ENCODE measurements at regions not wholly inside any gene's neighbourhood (a gene's known extent, or its start where the extent isn't known, plus 50 kb on each side); places are given as distances from the start of the nearest gene placed in this dataset.

GRCh38 chr15:85963262-85963760 lies 116.4 kb upstream of the AGBL1 start:
- no peaks in the 10 kb centered on the region for H3K36me3 Mint-ChIP-seq (ENCODE audit: low read depth, unreplicated experiment)
- H3K27me3 Mint-ChIP-seq (ENCODE audit: unreplicated experiment), result peaks cover 2% of the 10 kb centered on the region
- H3K9me3 Mint-ChIP-seq (ENCODE audit: unreplicated experiment), result no peaks in the 10 kb centered on the region
- H3K27ac Mint-ChIP-seq (ENCODE audit: unreplicated experiment), result no peak overlapping the region
- DNase-seq (ENCODE audit: low spot score), result no peak
- no peak overlapping the region for H3K4me3 Mint-ChIP-seq (ENCODE audit: unreplicated experiment)
- no peak for TF ChIP-seq CTCF (IDR thresholded peaks at IDR 0.05; ENCODE audit: unreplicated experiment)
- H3K4me1 Mint-ChIP-seq (ENCODE audit: unreplicated experiment), result peaks cover 3% of the 10 kb centered on the region

- H3K9me3 Mint-ChIP-seq (ENCODE audit: unreplicated experiment), result no peaks in the 10 kb centered on the region
- H3K4me1 Mint-ChIP-seq (ENCODE audit: unreplicated experiment), result peaks cover 3% of the 10 kb centered on the region
- no peak for TF ChIP-seq CTCF (IDR thresholded peaks at IDR 0.05; ENCODE audit: unreplicated experiment)
- DNase-seq (ENCODE audit: low spot score), result no peak
- H3K27ac Mint-ChIP-seq (ENCODE audit: unreplicated experiment), result peak overlapping the region; percentile 12
- H3K36me3 Mint-ChIP-seq (ENCODE audit: low read depth, unreplicated experiment), result no peaks in the 10 kb centered on the region
- H3K27me3 Mint-ChIP-seq (ENCODE audit: unreplicated experiment), result peaks cover 2% of the 10 kb centered on the region
- no peak overlapping the region for H3K4me3 Mint-ChIP-seq (ENCODE audit: unreplicated experiment)
These were observed 115.2 kb upstream of the AGBL1 start for GRCh38 chr15:85964471-85964870.

GRCh38 chr15:85967553-85967952 lies 112.1 kb upstream of the AGBL1 start:
- Mint-ChIP-seq H3K36me3 (ENCODE audit: low read depth, unreplicated experiment) (no peaks in the 10 kb centered on the region), H3K27ac (ENCODE audit: unreplicated experiment) (no peak overlapping the region), H3K4me1 (ENCODE audit: unreplicated experiment) (peaks cover 3% of the 10 kb centered on the region), H3K9me3 (ENCODE audit: unreplicated experiment) (no peaks in the 10 kb centered on the region), H3K27me3 (ENCODE audit: unreplicated experiment) (no peaks in the 10 kb centered on the region), H3K4me3 (ENCODE audit: unreplicated experiment) (no peak overlapping the region)
- no peak for TF ChIP-seq CTCF (IDR thresholded peaks at IDR 0.05; ENCODE audit: unreplicated experiment)
- DNase-seq (ENCODE audit: low spot score), result no peak

GRCh38 chr15:85972805-85973540 lies 106.7 kb upstream of the AGBL1 start:
- Mint-ChIP-seq H3K4me1 (ENCODE audit: unreplicated experiment) (peaks cover 9% of the 10 kb centered on the region), H3K27ac (ENCODE audit: unreplicated experiment) (peak overlapping the region; percentile 62), H3K36me3 (ENCODE audit: low read depth, unreplicated experiment) (no peaks in the 10 kb centered on the region), H3K4me3 (ENCODE audit: unreplicated experiment) (no peak overlapping the region), H3K9me3 (ENCODE audit: unreplicated experiment) (no peaks in the 10 kb centered on the region), H3K27me3 (ENCODE audit: unreplicated experiment) (peaks cover 3% of the 10 kb centered on the region)
- TF ChIP-seq CTCF (IDR thresholded peaks at IDR 0.05; ENCODE audit: unreplicated experiment), result no peak
- no peak for DNase-seq (ENCODE audit: low spot score)

- no peaks in the 10 kb centered on the region for H3K36me3 Mint-ChIP-seq (ENCODE audit: low read depth, unreplicated experiment)
- peak; percentile 59 for DNase-seq (ENCODE audit: low spot score)
- peaks cover 3% of the 10 kb centered on the region for H3K27me3 Mint-ChIP-seq (ENCODE audit: unreplicated experiment)
- H3K4me1 Mint-ChIP-seq (ENCODE audit: unreplicated experiment), result peaks cover 9% of the 10 kb centered on the region
- no peaks in the 10 kb centered on the region for H3K9me3 Mint-ChIP-seq (ENCODE audit: unreplicated experiment)
- peak overlapping the region; percentile 46 for H3K27ac Mint-ChIP-seq (ENCODE audit: unreplicated experiment)
- no peak overlapping the region for H3K4me3 Mint-ChIP-seq (ENCODE audit: unreplicated experiment)
- no peak for TF ChIP-seq CTCF (IDR thresholded peaks at IDR 0.05; ENCODE audit: unreplicated experiment)
These were observed 105.9 kb upstream of the AGBL1 start for GRCh38 chr15:85973584-85974347.

All from endothelial cell (in vitro differentiated cells).